ENCODE measurements at regions not wholly inside any gene's neighbourhood (a gene's known extent, or its start where the extent isn't known, plus 50 kb on each side); places are given as distances from the start of the nearest gene placed in this dataset.

DNA sequence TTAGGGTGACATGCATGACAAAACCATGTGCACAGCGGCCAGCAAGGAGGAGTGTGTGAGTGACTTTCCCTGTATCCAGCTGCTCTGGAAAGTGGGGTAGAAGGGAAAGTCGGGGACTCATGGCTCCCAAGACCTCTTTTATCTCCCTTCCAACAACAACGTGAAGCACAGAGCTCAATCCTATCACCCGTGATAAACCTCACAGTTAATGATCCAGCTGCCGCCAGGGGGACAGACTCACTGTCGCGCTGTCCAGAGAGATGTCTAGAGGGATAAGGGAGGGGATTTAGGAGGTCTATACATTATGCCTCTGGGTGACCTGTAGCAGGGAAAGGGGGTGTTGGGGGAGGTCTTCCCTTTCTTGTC, 84.0 kb upstream of the SMNDC1 start (continued):
- TF ChIP-seq EP300 (IDR thresholded peaks at IDR 0.05; ENCODE audit: borderline replicate concordance in 1 of 2, low read depth in 1 of 2, low read length in 1 of 2) = no peak

DNA sequence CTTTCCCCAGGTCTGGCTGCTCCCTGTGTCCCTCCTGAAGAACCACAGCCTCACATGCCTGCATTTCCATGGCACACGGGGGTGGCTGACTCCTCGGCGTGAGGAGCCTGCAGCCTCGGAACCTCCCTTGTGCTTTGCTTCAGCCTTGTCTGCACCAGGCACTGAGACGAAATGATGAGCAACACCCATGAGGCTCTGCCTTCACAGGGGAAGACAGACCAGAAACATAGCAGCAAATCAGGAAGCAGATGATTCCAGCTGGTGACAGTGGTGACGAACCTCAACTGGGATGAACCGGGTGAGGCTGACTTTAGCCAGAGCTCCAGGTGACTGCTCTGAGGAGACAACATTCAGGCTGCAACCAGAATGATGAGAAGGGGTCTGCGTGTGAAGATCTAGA, 84.5 kb upstream of the SMNDC1 start:
- ChIA-PET CTCF (interaction anchor here (1.0 kb wide), 1 partner anchor 35 kb away, joined by 3 read pairs; no protein-coding TSS in a partner anchor), POLR2A (no interaction called here)
- no peaks in the 10 kb centered on the region for H3F3A ChIP-seq (replicated peaks; ENCODE audit: insufficient read depth)
- no peak for DNase-seq
- H2AFZ ChIP-seq (ENCODE audit: low read depth) = no peak overlapping the region
- no peaks in the 10 kb centered on the region for H3K9me2 ChIP-seq
- no peak overlapping the region for H3K9ac ChIP-seq
- no peaks in the 10 kb centered on the region for H3K36me3 ChIP-seq (replicated peaks in 1 of 2; ENCODE audit: control insufficient read depth in 1 of 2, insufficient read depth in 2 of 2, low read length in 1 of 2)
- no peaks in the 10 kb centered on the region for H3K9me3 ChIP-seq
- no peak overlapping the region for H3K27ac ChIP-seq (ENCODE audit: low read depth in 2 of 2, low read length in 1 of 2)
- no peaks in the 10 kb centered on the region for H3K79me2 ChIP-seq (ENCODE audit: insufficient read depth)
- WGBS (ENCODE audit: low lambda C conversion rate) = 83% methylated on average over 5 of the region's 8 CpGs
- TF ChIP-seq TEAD4 (IDR thresholded peaks at IDR 0.05; ENCODE audit: borderline replicate concordance, insufficient read depth) = no peak
- no peak for TF ChIP-seq NFIC (IDR thresholded peaks at IDR 0.05; ENCODE audit: borderline replicate concordance)
- TF ChIP-seq SMC3 (IDR thresholded peaks at IDR 0.05; ENCODE audit: low read depth, low read length) = no peak
- no peak for TF ChIP-seq TCF12 (IDR thresholded peaks at IDR 0.05)
- no peak for TF ChIP-seq FOXM1 (IDR thresholded peaks at IDR 0.05; ENCODE audit: low read depth)
- TF ChIP-seq RAD21 (IDR thresholded peaks at IDR 0.05; ENCODE audit: low read length) = no peak
- TF ChIP-seq, protein P1, sequence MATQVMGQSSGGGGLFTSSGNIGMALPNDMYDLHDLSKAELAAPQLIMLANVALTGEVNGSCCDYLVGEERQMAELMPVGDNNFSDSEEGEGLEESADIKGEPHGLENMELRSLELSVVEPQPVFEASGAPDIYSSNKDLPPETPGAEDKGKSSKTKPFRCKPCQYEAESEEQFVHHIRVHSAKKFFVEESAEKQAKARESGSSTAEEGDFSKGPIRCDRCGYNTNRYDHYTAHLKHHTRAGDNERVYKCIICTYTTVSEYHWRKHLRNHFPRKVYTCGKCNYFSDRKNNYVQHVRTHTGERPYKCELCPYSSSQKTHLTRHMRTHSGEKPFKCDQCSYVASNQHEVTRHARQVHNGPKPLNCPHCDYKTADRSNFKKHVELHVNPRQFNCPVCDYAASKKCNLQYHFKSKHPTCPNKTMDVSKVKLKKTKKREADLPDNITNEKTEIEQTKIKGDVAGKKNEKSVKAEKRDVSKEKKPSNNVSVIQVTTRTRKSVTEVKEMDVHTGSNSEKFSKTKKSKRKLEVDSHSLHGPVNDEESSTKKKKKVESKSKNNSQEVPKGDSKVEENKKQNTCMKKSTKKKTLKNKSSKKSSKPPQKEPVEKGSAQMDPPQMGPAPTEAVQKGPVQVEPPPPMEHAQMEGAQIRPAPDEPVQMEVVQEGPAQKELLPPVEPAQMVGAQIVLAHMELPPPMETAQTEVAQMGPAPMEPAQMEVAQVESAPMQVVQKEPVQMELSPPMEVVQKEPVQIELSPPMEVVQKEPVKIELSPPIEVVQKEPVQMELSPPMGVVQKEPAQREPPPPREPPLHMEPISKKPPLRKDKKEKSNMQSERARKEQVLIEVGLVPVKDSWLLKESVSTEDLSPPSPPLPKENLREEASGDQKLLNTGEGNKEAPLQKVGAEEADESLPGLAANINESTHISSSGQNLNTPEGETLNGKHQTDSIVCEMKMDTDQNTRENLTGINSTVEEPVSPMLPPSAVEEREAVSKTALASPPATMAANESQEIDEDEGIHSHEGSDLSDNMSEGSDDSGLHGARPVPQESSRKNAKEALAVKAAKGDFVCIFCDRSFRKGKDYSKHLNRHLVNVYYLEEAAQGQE (IDR thresholded peaks at IDR 0.05; ENCODE audit: low read depth, low read length) = no peak
- no peak for TF ChIP-seq POLR2AphosphoS5 (IDR thresholded peaks at IDR 0.05; ENCODE audit: low read depth, low read length)
- TF ChIP-seq, protein P2, sequence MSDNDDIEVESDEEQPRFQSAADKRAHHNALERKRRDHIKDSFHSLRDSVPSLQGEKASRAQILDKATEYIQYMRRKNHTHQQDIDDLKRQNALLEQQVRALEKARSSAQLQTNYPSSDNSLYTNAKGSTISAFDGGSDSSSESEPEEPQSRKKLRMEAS (IDR thresholded peaks at IDR 0.05; ENCODE audit: low read depth) = no peak
- TF ChIP-seq MEF2A (IDR thresholded peaks at IDR 0.05; ENCODE audit: borderline replicate concordance, low read depth) = no peak
- TF ChIP-seq, protein P3, sequence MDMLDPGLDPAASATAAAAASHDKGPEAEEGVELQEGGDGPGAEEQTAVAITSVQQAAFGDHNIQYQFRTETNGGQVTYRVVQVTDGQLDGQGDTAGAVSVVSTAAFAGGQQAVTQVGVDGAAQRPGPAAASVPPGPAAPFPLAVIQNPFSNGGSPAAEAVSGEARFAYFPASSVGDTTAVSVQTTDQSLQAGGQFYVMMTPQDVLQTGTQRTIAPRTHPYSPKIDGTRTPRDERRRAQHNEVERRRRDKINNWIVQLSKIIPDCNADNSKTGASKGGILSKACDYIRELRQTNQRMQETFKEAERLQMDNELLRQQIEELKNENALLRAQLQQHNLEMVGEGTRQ (IDR thresholded peaks at IDR 0.05; ENCODE audit: borderline replicate concordance, low read depth, low read length) = no peak
- TF ChIP-seq, protein P4, sequence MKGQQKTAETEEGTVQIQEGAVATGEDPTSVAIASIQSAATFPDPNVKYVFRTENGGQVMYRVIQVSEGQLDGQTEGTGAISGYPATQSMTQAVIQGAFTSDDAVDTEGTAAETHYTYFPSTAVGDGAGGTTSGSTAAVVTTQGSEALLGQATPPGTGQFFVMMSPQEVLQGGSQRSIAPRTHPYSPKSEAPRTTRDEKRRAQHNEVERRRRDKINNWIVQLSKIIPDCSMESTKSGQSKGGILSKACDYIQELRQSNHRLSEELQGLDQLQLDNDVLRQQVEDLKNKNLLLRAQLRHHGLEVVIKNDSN (IDR thresholded peaks at IDR 0.05; ENCODE audit: borderline replicate concordance, low read depth) = no peak
- TF ChIP-seq, protein P5, sequence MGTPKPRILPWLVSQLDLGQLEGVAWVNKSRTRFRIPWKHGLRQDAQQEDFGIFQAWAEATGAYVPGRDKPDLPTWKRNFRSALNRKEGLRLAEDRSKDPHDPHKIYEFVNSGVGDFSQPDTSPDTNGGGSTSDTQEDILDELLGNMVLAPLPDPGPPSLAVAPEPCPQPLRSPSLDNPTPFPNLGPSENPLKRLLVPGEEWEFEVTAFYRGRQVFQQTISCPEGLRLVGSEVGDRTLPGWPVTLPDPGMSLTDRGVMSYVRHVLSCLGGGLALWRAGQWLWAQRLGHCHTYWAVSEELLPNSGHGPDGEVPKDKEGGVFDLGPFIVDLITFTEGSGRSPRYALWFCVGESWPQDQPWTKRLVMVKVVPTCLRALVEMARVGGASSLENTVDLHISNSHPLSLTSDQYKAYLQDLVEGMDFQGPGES (IDR thresholded peaks at IDR 0.05; ENCODE audit: low read depth, low read length) = no peak
- TF ChIP-seq TAF1 (IDR thresholded peaks at IDR 0.05; ENCODE audit: borderline replicate concordance, low read depth, low read length) = no peak
- no peak for TF ChIP-seq CHD2 (IDR thresholded peaks at IDR 0.05; ENCODE audit: low read length, partially characterized antibody)
- TF ChIP-seq YY1 (IDR thresholded peaks at IDR 0.05; ENCODE audit: low read depth) = no peak
- TF ChIP-seq EZH2phosphoT487 (IDR thresholded peaks at IDR 0.05; ENCODE audit: borderline replicate concordance, low read depth) = no peak
- TF ChIP-seq, protein P6, sequence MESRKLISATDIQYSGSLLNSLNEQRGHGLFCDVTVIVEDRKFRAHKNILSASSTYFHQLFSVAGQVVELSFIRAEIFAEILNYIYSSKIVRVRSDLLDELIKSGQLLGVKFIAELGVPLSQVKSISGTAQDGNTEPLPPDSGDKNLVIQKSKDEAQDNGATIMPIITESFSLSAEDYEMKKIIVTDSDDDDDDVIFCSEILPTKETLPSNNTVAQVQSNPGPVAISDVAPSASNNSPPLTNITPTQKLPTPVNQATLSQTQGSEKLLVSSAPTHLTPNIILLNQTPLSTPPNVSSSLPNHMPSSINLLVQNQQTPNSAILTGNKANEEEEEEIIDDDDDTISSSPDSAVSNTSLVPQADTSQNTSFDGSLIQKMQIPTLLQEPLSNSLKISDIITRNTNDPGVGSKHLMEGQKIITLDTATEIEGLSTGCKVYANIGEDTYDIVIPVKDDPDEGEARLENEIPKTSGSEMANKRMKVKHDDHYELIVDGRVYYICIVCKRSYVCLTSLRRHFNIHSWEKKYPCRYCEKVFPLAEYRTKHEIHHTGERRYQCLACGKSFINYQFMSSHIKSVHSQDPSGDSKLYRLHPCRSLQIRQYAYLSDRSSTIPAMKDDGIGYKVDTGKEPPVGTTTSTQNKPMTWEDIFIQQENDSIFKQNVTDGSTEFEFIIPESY (IDR thresholded peaks at IDR 0.05; ENCODE audit: borderline replicate concordance, low read depth) = no peak
- H3K4me3 ChIP-seq (ENCODE audit: low read depth in 2 of 2, low read length in 1 of 2) = no peak overlapping the region
- no peak overlapping the region for H3K4me2 ChIP-seq
- no peaks in the 10 kb centered on the region for H3K27me3 ChIP-seq (ENCODE audit: insufficient read depth)
- H4K20me1 ChIP-seq (ENCODE audit: insufficient read depth) = no peaks in the 10 kb centered on the region
- H3K4me1 ChIP-seq (ENCODE audit: control insufficient read depth in 1 of 2, insufficient read depth in 2 of 2, low read depth in 1 of 2, low read length in 1 of 2) = peaks cover 2 to 4% of the 10 kb centered on the region in 2 experiments; a peak in 2 of 4 replicates
